ENCODE measurements at regions not wholly inside any gene's neighbourhood (a gene's known extent, or its start where the extent isn't known, plus 50 kb on each side); places are given as distances from the start of the nearest gene placed in this dataset.

DNA sequence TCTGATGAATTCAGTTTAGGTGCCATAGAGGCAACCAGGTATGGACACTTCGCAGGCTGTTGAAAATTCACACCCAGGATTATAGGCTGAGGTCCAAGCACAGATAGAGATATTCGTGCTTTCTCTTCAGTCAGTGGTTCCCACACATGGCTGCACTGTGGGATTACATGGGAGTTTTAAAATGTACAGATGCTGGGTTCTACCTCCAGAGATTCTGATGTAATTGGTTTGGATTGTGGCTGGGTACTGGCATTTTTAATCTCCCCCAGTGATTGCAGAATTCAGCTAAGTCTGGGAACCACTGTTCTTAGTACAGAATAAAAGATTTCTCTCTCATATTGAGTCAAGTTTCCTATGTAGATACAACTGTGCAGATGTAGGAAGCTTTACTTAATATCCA is 91.6 kb downstream of the FOXB1 start (continued):
- TF ChIP-seq ETS1 (IDR thresholded peaks at IDR 0.05) (no peak), ZNF114 (CRISPR knock-in tag; IDR thresholded peaks at IDR 0.05) (no peak), JUNB (IDR thresholded peaks at IDR 0.05; ENCODE audit: unreplicated experiment) (no peak)
- TF ChIP-seq, protein P1, sequence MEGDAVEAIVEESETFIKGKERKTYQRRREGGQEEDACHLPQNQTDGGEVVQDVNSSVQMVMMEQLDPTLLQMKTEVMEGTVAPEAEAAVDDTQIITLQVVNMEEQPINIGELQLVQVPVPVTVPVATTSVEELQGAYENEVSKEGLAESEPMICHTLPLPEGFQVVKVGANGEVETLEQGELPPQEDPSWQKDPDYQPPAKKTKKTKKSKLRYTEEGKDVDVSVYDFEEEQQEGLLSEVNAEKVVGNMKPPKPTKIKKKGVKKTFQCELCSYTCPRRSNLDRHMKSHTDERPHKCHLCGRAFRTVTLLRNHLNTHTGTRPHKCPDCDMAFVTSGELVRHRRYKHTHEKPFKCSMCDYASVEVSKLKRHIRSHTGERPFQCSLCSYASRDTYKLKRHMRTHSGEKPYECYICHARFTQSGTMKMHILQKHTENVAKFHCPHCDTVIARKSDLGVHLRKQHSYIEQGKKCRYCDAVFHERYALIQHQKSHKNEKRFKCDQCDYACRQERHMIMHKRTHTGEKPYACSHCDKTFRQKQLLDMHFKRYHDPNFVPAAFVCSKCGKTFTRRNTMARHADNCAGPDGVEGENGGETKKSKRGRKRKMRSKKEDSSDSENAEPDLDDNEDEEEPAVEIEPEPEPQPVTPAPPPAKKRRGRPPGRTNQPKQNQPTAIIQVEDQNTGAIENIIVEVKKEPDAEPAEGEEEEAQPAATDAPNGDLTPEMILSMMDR (conservative IDR thresholded peaks at IDR 0.05; ENCODE audit: low read depth in 2 of 2) = no peak

DNA sequence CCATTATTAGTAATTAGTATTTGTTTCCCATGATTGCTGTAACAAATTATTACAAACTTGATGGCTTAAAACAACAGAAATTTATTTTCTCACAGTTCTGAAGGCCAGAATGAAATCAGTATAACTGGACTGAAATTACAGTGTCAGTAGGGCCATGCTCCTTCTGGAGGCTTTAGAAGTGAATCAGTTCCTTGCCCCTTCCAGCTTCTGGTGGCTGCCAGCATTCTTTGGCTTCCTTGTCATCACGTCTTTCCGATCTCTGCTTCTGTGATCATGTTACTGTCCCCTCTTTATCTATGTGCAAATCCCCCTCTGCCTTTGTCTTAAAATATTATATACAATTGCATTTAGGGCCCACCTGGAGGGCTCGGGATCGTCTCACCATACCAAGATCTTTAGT is 92.0 kb downstream of the FOXB1 start:
- Histone ChIP-seq H3K4me3 (no peak overlapping the region), H4K20me1 (replicated peaks; ENCODE audit: insufficient read depth) (no peaks in the 10 kb centered on the region), H2AFZ (no peak overlapping the region), H3F3A (replicated peaks; ENCODE audit: low read depth) (no peaks in the 10 kb centered on the region), H3K27ac (ENCODE audit: low read depth) (no peak overlapping the region), H3K9me2 (ENCODE audit: insufficient read depth) (peaks cover 9% of the 10 kb centered on the region; the same call in 1 of the 2 replicates), H3K4me1 (ENCODE audit: insufficient read depth) (no peaks in the 10 kb centered on the region), H3K36me3 (ENCODE audit: insufficient read depth) (0 out of 2 replicates have a peak, but pooled peaks cover 3% of the 10 kb centered on the region), H3K4me2 (no peak overlapping the region), H3K27me3 (ENCODE audit: insufficient read depth) (no peaks in the 10 kb centered on the region), H3K79me2 (replicated peaks; ENCODE audit: insufficient read depth) (no peaks in the 10 kb centered on the region)
- Mint-ChIP-seq H3K36me3 (ENCODE audit: low read depth) (peaks cover 17% of the 10 kb centered on the region; the same call in 2 of the 3 replicates), H3K4me1 (peaks cover 5% of the 10 kb centered on the region; the same call in 2 of the 3 replicates), H3K9me3 (peaks cover 17% of the 10 kb centered on the region), H3K27ac (no peak overlapping the region), H3K27me3 (ENCODE audit: insufficient read depth, low read depth, poor library complexity) (peaks cover 4% of the 10 kb centered on the region), H3K4me3 (no peak overlapping the region)
- DNase-seq (ENCODE audit: low spot score) (no peak), ATAC-seq (no peak)
- TF ChIP-seq POLR2AphosphoS5 (IDR thresholded peaks at IDR 0.05; ENCODE audit: low read depth) (no peak), REST (IDR thresholded peaks at IDR 0.05; ENCODE audit: unreplicated experiment) (no peak), ZNF114 (CRISPR knock-in tag; IDR thresholded peaks at IDR 0.05) (no peak), STAT1 (IDR thresholded peaks at IDR 0.05; ENCODE audit: unreplicated experiment) (no peak), ETS1 (IDR thresholded peaks at IDR 0.05) (no peak), NANOG (IDR thresholded peaks at IDR 0.05; ENCODE audit: borderline replicate concordance) (no peak), JUNB (IDR thresholded peaks at IDR 0.05; ENCODE audit: unreplicated experiment) (no peak), EZH2phosphoT487 (IDR thresholded peaks at IDR 0.05; ENCODE audit: unreplicated experiment) (no peak), CREB1 (CRISPR knock-in tag; IDR thresholded peaks at IDR 0.05; ENCODE audit: low read depth) (no peak), ZNF331 (CRISPR knock-in tag; IDR thresholded peaks at IDR 0.05; ENCODE audit: low read depth) (no peak), EZH2 (IDR thresholded peaks at IDR 0.05; ENCODE audit: low read depth, unreplicated experiment) (no peak)
- TF ChIP-seq, protein P1 (conservative IDR thresholded peaks at IDR 0.05; ENCODE audit: low read depth in 2 of 2) = no peak
